ENCODE measurements at regions not wholly inside any gene's neighbourhood (a gene's known extent, or its start where the extent isn't known, plus 50 kb on each side); places are given as distances from the start of the nearest gene placed in this dataset.

- no peak for TF ChIP-seq EZH2 (optimal IDR thresholded peaks at IDR 0.05; ENCODE audit: low read depth, low read length)
- TF ChIP-seq, protein P1, sequence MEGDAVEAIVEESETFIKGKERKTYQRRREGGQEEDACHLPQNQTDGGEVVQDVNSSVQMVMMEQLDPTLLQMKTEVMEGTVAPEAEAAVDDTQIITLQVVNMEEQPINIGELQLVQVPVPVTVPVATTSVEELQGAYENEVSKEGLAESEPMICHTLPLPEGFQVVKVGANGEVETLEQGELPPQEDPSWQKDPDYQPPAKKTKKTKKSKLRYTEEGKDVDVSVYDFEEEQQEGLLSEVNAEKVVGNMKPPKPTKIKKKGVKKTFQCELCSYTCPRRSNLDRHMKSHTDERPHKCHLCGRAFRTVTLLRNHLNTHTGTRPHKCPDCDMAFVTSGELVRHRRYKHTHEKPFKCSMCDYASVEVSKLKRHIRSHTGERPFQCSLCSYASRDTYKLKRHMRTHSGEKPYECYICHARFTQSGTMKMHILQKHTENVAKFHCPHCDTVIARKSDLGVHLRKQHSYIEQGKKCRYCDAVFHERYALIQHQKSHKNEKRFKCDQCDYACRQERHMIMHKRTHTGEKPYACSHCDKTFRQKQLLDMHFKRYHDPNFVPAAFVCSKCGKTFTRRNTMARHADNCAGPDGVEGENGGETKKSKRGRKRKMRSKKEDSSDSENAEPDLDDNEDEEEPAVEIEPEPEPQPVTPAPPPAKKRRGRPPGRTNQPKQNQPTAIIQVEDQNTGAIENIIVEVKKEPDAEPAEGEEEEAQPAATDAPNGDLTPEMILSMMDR (IDR thresholded peaks at IDR 0.05; ENCODE audit: low read length), result no peak
- TF ChIP-seq EZH2phosphoT487 (IDR thresholded peaks at IDR 0.05; ENCODE audit: low read length), result no peak
These were observed 261.7 kb downstream of the NEDD1 start for GRCh38 chr12:97168804-97169203.

Data from MM.1S (cell line).